Liver (tissue), 7 donors: ENCODE measurements at regions not wholly inside any gene's neighbourhood (a gene's known extent, or its start where the extent isn't known, plus 50 kb on each side); places are given as distances from the start of the nearest gene placed in this dataset.

Experiments
- DNase-seq: peaks from one replicate; pipeline ENCODE4 v3.0.0-alpha.2; 2017; ENCODE audit warnings: low spot score
- H3K27ac ChIP-seq, 2 donors: one replicate each; pipeline ENCODE4 v1.7.0; 2013; ENCODE audit warnings: inconsistent platforms in 2 of 2, low read length in 2 of 2, control low read depth in 1 of 2, low read depth in 1 of 2, mild to moderate bottlenecking in 1 of 2
- H3K27me3 ChIP-seq, 4 donors: one replicate each; pipeline versions ENCODE4 v1.6.1 to v1.7.0; 2013; ENCODE audit warnings: low read length in 3 of 4, inconsistent platforms in 1 of 4, mild to moderate bottlenecking in 1 of 4, moderate library complexity in 1 of 4; ENCODE audit not compliant: control insufficient read depth in 4 of 4, insufficient read depth in 4 of 4
- H3K36me3 ChIP-seq, 4 donors: one replicate each; pipeline versions ENCODE4 v1.6.1 to v1.7.0; 2013; ENCODE audit warnings: low read length in 3 of 4, mild to moderate bottlenecking in 3 of 4, low read depth in 1 of 4, moderate library complexity in 1 of 4; ENCODE audit not compliant: control insufficient read depth in 4 of 4, insufficient read depth in 3 of 4
- H3K4me1 ChIP-seq, 4 donors: one replicate each; pipeline versions ENCODE4 v1.6.1 to v1.7.0; 2013; ENCODE audit warnings: low read length in 3 of 4, mild to moderate bottlenecking in 3 of 4, moderate library complexity in 1 of 4; ENCODE audit not compliant: control insufficient read depth in 4 of 4, insufficient read depth in 4 of 4
- H3K4me3 ChIP-seq, 3 donors: one replicate each; pipeline versions ENCODE4 v1.6.1 to v1.7.0; 2013; ENCODE audit warnings: low read length in 3 of 3, control low read depth in 1 of 3, low read depth in 1 of 3, mild to moderate bottlenecking in 1 of 3
- H3K9ac ChIP-seq, 2 donors: one replicate each; pipeline ENCODE4 v1.7.0; 2013; ENCODE audit warnings: low read length in 2 of 2, mild to moderate bottlenecking in 2 of 2, moderate library complexity in 2 of 2, control low read depth in 1 of 2, low read depth in 1 of 2
- H3K9me3 ChIP-seq, 4 donors: one replicate each; pipeline versions ENCODE4 v1.6.1 to v1.7.0; 2013; ENCODE audit warnings: low read length in 3 of 4; ENCODE audit not compliant: control insufficient read depth in 4 of 4
- ATF3 ChIP-seq: IDR thresholded peaks from 2 replicates; pipeline ENCODE4 v1.6.1; 2016; ENCODE audit warnings: antibody characterized with exemption
- EGR1 ChIP-seq, 2 donors: IDR thresholded peaks; 2 replicates each; pipeline ENCODE4 v1.6.1; 2016 to 2018; ENCODE audit warnings: antibody characterized with exemption in 2 of 2, low read depth in 2 of 2
- FOXA1 ChIP-seq: IDR thresholded peaks from 2 replicates; pipeline ENCODE4 v1.6.1; 2016; ENCODE audit warnings: antibody characterized with exemption
- FOXA2 ChIP-seq: IDR thresholded peaks from 2 replicates; pipeline ENCODE4 v1.6.1; 2016; ENCODE audit warnings: antibody characterized with exemption
- GABPA ChIP-seq, 2 donors: IDR thresholded peaks in 1 of 2; conservative IDR thresholded peaks in 1 of 2; 2 replicates each; pipeline ENCODE4 v1.6.1; 2016; ENCODE audit warnings: antibody characterized with exemption in 2 of 2, mild to moderate bottlenecking in 1 of 2, moderate library complexity in 1 of 2
- HNF4A ChIP-seq, 2 donors: conservative IDR thresholded peaks; 2 replicates each; pipeline ENCODE4 v1.6.1; 2016; ENCODE audit warnings: antibody characterized with exemption in 2 of 2, mild to moderate bottlenecking in 2 of 2
- HNF4G ChIP-seq: IDR thresholded peaks from 2 replicates; pipeline ENCODE4 v1.6.1; 2016; ENCODE audit warnings: antibody characterized with exemption
- JUND ChIP-seq, 2 donors: IDR thresholded peaks; 2 replicates each; pipeline ENCODE4 v1.6.1; 2016; ENCODE audit warnings: antibody characterized with exemption in 2 of 2
- MAX ChIP-seq: IDR thresholded peaks from 2 replicates; pipeline ENCODE4 v1.6.1; 2016; ENCODE audit warnings: antibody characterized with exemption
- RAD21 ChIP-seq, 2 donors: IDR thresholded peaks; 2 replicates each; pipeline ENCODE4 v1.6.1; 2016; ENCODE audit warnings: antibody characterized with exemption in 2 of 2, mild to moderate bottlenecking in 2 of 2
- RXRA ChIP-seq, 2 donors: IDR thresholded peaks; 2 replicates each; pipeline ENCODE4 v1.6.1; 2017 to 2018; ENCODE audit warnings: antibody characterized with exemption in 2 of 2, mild to moderate bottlenecking in 1 of 2
- SP1 ChIP-seq: IDR thresholded peaks from 2 replicates; pipeline ENCODE4 v1.6.1; 2018; ENCODE audit warnings: antibody characterized with exemption, mild to moderate bottlenecking
- TAF1 ChIP-seq: conservative IDR thresholded peaks from 2 replicates; pipeline ENCODE4 v1.6.1; 2016; ENCODE audit warnings: antibody characterized with exemption, mild to moderate bottlenecking
- YY1 ChIP-seq: IDR thresholded peaks from 2 replicates; pipeline ENCODE4 v1.6.1; 2016; ENCODE audit warnings: antibody characterized with exemption, mild to moderate bottlenecking
- TF ChIP-seq, protein P1 (sequence below): IDR thresholded peaks from 2 replicates; pipeline ENCODE4 v1.6.1; 2016; ENCODE audit warnings: antibody characterized with exemption
- TF ChIP-seq, protein P2 (sequence below): IDR thresholded peaks from 2 replicates; pipeline ENCODE4 v1.6.1; 2016; ENCODE audit warnings: antibody characterized with exemption, mild to moderate bottlenecking
- TF ChIP-seq, protein P3 (sequence below): fragments of 150-350 bp; IDR thresholded peaks from 2 replicates; pipeline ENCODE4 v1.5.1; 2017; ENCODE audit warnings: improper control_type of control experiment, low read depth, low read length; ENCODE audit not compliant: missing input control
- donor health status: healthy.
- donor health status: healthy.
- donor health status: healthy.
- donor health status: healthy.

DNA sequence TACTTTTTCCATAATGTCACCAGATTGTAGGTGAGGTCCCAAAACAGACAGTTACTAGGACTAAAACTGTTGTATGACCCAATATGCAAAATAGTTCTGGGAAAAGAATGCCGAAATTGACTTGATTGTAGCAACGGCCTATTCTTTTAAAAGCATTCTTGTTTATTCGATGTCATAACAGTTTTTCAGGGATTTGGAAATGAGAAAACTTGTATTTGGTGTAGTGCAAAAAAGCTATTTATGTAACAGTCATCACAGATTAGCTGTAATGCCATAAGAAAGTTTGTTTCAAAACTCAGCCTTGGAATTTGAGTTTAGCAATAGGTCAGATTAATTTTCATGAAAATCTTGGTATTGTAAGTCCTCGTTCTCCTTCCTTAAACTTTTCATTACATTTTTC is 69.2 kb upstream of the DIAPH2 start (continued):
- TF ChIP-seq, protein P1, sequence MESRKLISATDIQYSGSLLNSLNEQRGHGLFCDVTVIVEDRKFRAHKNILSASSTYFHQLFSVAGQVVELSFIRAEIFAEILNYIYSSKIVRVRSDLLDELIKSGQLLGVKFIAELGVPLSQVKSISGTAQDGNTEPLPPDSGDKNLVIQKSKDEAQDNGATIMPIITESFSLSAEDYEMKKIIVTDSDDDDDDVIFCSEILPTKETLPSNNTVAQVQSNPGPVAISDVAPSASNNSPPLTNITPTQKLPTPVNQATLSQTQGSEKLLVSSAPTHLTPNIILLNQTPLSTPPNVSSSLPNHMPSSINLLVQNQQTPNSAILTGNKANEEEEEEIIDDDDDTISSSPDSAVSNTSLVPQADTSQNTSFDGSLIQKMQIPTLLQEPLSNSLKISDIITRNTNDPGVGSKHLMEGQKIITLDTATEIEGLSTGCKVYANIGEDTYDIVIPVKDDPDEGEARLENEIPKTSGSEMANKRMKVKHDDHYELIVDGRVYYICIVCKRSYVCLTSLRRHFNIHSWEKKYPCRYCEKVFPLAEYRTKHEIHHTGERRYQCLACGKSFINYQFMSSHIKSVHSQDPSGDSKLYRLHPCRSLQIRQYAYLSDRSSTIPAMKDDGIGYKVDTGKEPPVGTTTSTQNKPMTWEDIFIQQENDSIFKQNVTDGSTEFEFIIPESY, result no peak
- TF ChIP-seq FOXA1 (no peak), FOXA2 (no peak), SP1 (no peak), MAX (no peak), GABPA (IDR thresholded peaks at IDR 0.05 in 1 of 2, conservative IDR thresholded peaks at IDR 0.05 in 1 of 2) (no peak), ATF3 (no peak), JUND (IDR thresholded peaks at IDR 0.05) (no peak)

GRCh38 chrX:96619588-96619987 is 65.1 kb upstream of the DIAPH2 start:
- Histone ChIP-seq H3K9ac (no peak overlapping the region), H3K27me3 (no peaks in the 10 kb centered on the region), H3K4me1 (no peaks in the 10 kb centered on the region), H3K36me3 (no peaks in the 10 kb centered on the region), H3K9me3 (no peaks in the 10 kb centered on the region), H3K4me3 (no peak overlapping the region), H3K27ac (no peak overlapping the region)
- no peak for DNase-seq
- TF ChIP-seq TAF1 (no peak), RAD21 (IDR thresholded peaks at IDR 0.05) (no peak), HNF4G (no peak), FOXA1 (no peak), GABPA (IDR thresholded peaks at IDR 0.05 in 1 of 2, conservative IDR thresholded peaks at IDR 0.05 in 1 of 2) (no peak), HNF4A (conservative IDR thresholded peaks at IDR 0.05) (no peak), JUND (IDR thresholded peaks at IDR 0.05) (no peak), YY1 (no peak), RXRA (IDR thresholded peaks at IDR 0.05) (no peak), EGR1 (IDR thresholded peaks at IDR 0.05; ENCODE audit: low read depth in 2 of 2) (no peak)
- TF ChIP-seq, protein P2, sequence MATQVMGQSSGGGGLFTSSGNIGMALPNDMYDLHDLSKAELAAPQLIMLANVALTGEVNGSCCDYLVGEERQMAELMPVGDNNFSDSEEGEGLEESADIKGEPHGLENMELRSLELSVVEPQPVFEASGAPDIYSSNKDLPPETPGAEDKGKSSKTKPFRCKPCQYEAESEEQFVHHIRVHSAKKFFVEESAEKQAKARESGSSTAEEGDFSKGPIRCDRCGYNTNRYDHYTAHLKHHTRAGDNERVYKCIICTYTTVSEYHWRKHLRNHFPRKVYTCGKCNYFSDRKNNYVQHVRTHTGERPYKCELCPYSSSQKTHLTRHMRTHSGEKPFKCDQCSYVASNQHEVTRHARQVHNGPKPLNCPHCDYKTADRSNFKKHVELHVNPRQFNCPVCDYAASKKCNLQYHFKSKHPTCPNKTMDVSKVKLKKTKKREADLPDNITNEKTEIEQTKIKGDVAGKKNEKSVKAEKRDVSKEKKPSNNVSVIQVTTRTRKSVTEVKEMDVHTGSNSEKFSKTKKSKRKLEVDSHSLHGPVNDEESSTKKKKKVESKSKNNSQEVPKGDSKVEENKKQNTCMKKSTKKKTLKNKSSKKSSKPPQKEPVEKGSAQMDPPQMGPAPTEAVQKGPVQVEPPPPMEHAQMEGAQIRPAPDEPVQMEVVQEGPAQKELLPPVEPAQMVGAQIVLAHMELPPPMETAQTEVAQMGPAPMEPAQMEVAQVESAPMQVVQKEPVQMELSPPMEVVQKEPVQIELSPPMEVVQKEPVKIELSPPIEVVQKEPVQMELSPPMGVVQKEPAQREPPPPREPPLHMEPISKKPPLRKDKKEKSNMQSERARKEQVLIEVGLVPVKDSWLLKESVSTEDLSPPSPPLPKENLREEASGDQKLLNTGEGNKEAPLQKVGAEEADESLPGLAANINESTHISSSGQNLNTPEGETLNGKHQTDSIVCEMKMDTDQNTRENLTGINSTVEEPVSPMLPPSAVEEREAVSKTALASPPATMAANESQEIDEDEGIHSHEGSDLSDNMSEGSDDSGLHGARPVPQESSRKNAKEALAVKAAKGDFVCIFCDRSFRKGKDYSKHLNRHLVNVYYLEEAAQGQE, result no peak
- TF ChIP-seq, protein P1, result no peak
- TF ChIP-seq, protein P3, sequence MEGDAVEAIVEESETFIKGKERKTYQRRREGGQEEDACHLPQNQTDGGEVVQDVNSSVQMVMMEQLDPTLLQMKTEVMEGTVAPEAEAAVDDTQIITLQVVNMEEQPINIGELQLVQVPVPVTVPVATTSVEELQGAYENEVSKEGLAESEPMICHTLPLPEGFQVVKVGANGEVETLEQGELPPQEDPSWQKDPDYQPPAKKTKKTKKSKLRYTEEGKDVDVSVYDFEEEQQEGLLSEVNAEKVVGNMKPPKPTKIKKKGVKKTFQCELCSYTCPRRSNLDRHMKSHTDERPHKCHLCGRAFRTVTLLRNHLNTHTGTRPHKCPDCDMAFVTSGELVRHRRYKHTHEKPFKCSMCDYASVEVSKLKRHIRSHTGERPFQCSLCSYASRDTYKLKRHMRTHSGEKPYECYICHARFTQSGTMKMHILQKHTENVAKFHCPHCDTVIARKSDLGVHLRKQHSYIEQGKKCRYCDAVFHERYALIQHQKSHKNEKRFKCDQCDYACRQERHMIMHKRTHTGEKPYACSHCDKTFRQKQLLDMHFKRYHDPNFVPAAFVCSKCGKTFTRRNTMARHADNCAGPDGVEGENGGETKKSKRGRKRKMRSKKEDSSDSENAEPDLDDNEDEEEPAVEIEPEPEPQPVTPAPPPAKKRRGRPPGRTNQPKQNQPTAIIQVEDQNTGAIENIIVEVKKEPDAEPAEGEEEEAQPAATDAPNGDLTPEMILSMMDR, result no peak
